Muscle of leg (tissue), 3 donors: ENCODE measurements at regions not wholly inside any gene's neighbourhood (a gene's known extent, or its start where the extent isn't known, plus 50 kb on each side); places are given as distances from the start of the nearest gene placed in this dataset.
"Not testable (repeated sequence)": the region's sequence is repeated elsewhere in the genome, so short reads cannot be mapped to it uniquely, and the experiment has no call there.

Source experiments
- DNase-seq: peaks from one replicate; pipeline ENCODE4 v3.0.0; 2013
- H3K27ac ChIP-seq: one replicate; pipeline ENCODE4 v1.5.1; 2013; ENCODE audit warnings: mild to moderate bottlenecking, low read length, control low read depth
- H3K27me3 ChIP-seq: one replicate; pipeline ENCODE4 v1.6.1; 2013; ENCODE audit warnings: low read length; ENCODE audit not compliant: control insufficient read depth, insufficient read depth
- H3K36me3 ChIP-seq: one replicate; pipeline ENCODE4 v1.6.1; 2013; ENCODE audit warnings: low read length; ENCODE audit not compliant: control insufficient read depth, insufficient read depth
- H3K4me1 ChIP-seq: one replicate; pipeline ENCODE4 v1.6.1; 2013; ENCODE audit warnings: low read length; ENCODE audit not compliant: control insufficient read depth, insufficient read depth
- H3K4me3 ChIP-seq: one replicate; pipeline ENCODE4 v1.5.1; 2013; ENCODE audit warnings: low read length, control low read depth
- H3K9me3 ChIP-seq: replicated peaks from 2 replicates; pipeline ENCODE4 v1.6.1; 2013; ENCODE audit warnings: low read depth, low read length; ENCODE audit not compliant: control insufficient read depth
- WGBS: methylation state at CpG from one replicate; pipeline ENCODE4 v1.1.5; 2013; ENCODE audit warnings: missing lambda C conversion rate; ENCODE audit not compliant: insufficient coverage; 5-methylcytosine and 5-hydroxymethylcytosine counted together

DNA sequence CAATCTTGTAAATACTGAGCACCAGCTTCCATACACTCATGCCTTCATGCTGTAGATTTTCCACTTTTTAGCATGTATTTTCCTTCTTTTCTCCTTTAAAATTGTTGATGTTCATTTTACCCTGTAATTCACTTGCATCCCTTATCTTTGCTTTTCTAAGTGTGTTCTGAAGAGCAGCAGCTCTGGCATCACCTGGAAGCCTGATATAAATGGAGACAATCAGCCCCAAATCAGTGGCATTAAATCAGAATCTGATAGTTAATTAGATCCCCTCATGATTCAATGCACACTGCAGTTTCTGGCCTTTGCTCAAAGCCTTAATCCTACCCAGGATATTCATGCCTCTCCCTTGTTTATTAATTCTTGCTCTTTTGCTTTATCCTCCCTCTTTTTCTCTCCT lies 942.4 kb downstream of the XPNPEP1 start:
- Histone ChIP-seq H3K27me3 (no peaks in the 10 kb centered on the region), H3K4me3 (no peak overlapping the region), H3K4me1 (no peaks in the 10 kb centered on the region), H3K27ac (no peak overlapping the region), H3K36me3 (no peaks in the 10 kb centered on the region), H3K9me3 (no peaks in the 10 kb centered on the region)
- DNase-seq = no peak

DNA sequence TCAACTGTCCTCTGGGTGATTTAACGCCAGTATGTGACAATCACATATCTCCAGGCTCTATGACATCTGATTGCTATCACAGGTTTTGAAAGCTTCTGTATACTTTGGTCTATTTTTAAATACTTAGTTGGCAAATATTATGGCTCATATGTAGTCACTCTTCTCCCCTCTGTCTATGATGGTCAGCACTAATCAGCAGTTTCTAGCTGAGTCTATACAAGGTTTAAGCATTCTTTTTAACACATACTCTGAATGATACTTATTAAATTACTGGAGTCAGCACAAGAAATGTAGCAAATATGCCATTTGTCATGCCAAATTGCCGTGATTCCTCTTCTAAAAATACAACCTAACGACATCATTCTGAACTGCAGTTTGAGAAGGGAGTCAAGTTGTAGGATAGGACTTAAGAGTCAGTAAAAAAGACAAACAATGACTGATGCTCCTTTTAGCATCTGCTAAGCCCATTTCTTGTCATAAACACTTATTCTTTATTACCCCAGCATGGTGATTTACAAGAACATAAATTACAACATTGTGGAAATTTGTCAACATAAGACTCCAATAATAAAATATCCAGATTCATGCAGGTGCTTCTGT lies 947.8 kb downstream of the XPNPEP1 start:
- Histone ChIP-seq H3K36me3 (no peaks in the 10 kb centered on the region), H3K4me1 (no peaks in the 10 kb centered on the region), H3K27ac (no peak overlapping the region), H3K9me3 (no peaks in the 10 kb centered on the region), H3K27me3 (no peaks in the 10 kb centered on the region), H3K4me3 (no peak overlapping the region)
- WGBS = no CpG with 5 or more reads among the region's 3 CpGs
- no peak for DNase-seq

DNA sequence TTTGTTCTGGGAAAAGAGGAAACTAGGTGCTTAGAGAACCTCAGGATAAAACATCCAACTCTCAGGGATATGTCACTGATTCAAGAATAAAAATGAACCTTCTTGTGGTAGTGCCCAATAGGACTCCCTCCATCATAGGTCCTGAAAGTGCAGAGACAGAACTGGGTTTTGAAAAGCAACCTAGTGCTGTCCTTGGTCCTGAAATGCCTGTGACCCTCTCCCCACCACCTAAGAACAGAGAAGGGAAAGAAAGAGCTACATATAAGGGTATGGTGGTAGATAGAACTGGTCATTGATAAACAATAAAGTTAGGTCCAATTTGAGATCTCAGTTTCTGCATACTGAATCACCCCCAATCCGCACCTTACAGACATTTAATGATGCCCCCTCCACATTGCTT lies 953.3 kb downstream of the XPNPEP1 start:
- H3K9me3 ChIP-seq = no peaks in the 10 kb centered on the region
- H3K4me3 ChIP-seq = no peak overlapping the region
- no peaks in the 10 kb centered on the region for H3K36me3 ChIP-seq
- WGBS = no CpG with 5 or more reads among the region's 1 CpG
- H3K4me1 ChIP-seq = no peaks in the 10 kb centered on the region
- H3K27me3 ChIP-seq = no peaks in the 10 kb centered on the region
- H3K27ac ChIP-seq = no peak overlapping the region
- peak; percentile 36 for DNase-seq

DNA sequence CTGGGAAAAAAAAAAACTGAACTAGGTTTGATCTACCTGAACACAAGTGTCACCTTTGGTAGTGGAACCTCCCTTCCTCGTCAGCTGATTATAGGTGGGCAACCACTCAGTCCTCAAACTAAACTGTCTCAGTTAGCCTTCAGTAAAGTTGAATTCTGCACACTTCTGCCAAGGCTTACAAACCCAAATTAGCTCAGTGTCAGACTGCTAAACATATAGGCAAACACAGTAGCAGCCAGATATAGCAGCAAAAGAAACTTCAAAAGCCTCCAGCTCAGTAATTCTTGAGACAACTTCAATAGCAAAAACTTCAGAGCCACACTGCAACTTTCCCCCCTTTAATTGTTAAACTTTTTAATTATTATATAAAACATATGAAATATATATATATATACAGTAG lies 956.9 kb downstream of the XPNPEP1 start:
- Histone ChIP-seq H3K27me3 (no peaks in the 10 kb centered on the region), H3K36me3 (no peaks in the 10 kb centered on the region), H3K4me3 (no peak overlapping the region), H3K27ac (no peak overlapping the region), H3K4me1 (no peaks in the 10 kb centered on the region), H3K9me3 (no peaks in the 10 kb centered on the region)
- 100% methylated on average over 1 of the region's 1 CpG for WGBS
- DNase-seq = no peak

DNA sequence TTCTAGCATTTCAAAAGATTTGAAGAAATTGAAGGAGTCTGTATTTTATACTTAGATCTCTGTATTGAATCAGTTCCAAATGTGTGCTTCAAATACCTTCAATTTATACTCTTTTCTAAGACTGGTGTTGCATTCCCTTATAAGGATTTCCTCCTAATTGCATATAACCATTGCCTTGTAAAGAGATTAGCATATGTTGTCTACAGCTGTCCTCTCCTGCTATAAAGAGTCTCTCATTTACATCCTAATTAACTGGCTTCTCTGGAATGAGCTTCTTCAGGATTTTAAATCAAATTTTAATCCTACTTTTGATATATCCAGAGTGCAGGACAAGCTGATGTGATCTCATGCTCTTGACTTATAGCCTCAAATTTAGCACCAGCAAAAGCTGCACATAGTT lies 957.3 kb downstream of the XPNPEP1 start:
- no peak overlapping the region for H3K27ac ChIP-seq
- no peaks in the 10 kb centered on the region for H3K4me1 ChIP-seq
- H3K4me3 ChIP-seq = no peak overlapping the region
- H3K36me3 ChIP-seq = no peaks in the 10 kb centered on the region
- no peaks in the 10 kb centered on the region for H3K9me3 ChIP-seq
- no peak for DNase-seq
- H3K27me3 ChIP-seq = no peaks in the 10 kb centered on the region

DNA sequence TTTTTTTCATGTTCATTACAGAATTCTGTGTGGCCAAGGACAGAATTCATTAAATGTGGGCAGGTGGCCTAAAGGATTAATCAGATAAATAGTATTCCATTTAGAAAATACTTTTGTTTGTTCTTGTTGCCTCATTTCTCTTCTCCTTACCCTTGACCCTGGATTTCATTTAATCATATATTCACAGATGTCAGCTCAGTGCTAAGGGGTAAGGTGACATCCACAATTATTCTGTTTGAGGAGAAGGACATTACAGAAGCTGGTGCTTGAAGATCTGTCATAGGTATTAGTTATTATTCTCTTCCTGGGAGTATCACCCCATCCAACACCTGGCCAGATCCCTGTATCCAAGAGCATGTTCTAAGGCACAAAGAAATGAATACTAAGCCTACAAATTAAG lies 961.1 kb downstream of the XPNPEP1 start:
- no peak overlapping the region for H3K27ac ChIP-seq
- no peak overlapping the region for H3K4me3 ChIP-seq
- DNase-seq = no peak
- H3K4me1 ChIP-seq = no peaks in the 10 kb centered on the region
- no peaks in the 10 kb centered on the region for H3K9me3 ChIP-seq
- H3K27me3 ChIP-seq = no peaks in the 10 kb centered on the region
- H3K36me3 ChIP-seq = no peaks in the 10 kb centered on the region

DNA sequence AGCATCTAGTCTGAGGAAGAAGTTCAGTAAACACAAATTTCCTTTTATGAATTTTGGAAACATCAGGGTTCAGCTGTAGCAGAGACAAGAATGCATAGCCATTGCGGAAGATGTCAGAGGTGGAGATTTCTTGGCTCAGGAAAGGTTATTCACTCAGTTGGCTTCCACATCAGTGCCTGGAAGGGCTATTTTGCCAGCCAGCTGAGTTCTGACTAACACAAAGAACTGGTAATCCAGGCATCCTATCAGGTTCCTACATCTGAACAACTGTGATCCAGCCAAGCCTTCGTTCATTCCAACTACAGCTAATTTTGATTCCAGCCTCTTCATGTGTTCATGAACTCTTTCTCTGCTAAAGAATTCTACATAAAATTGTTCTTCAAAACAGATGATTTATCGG lies 965.6 kb downstream of the XPNPEP1 start:
- Histone ChIP-seq H3K27me3 (no peaks in the 10 kb centered on the region), H3K36me3 (no peaks in the 10 kb centered on the region), H3K27ac (no peak overlapping the region), H3K9me3 (no peaks in the 10 kb centered on the region), H3K4me3 (no peak overlapping the region), H3K4me1 (no peaks in the 10 kb centered on the region)
- peak; percentile 26 for DNase-seq
- WGBS = 75% methylated on average over 1 of the region's 3 CpGs

DNA sequence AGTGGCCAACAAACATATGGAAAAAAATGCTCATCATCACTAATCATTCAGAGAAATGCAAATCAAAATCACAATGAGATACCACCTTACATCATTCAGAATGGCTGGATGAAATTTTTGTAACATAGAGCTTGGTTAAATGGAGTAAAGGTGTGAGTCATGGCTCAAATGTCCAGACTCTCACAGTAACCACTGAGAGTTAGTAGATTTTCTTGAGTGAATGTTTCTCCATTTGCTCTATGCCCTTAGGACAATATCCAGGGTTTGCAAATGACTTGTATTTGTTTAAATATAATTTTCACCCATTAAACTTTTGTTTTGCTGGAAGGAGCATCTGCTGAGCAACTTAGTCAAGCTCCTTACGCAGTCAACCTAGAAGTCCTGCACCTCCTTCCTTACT lies 967.2 kb downstream of the XPNPEP1 start:
- DNase-seq = no peak
- Histone ChIP-seq H3K9me3 (no peaks in the 10 kb centered on the region), H3K27ac (no peak overlapping the region), H3K4me1 (no peaks in the 10 kb centered on the region), H3K27me3 (no peaks in the 10 kb centered on the region), H3K36me3 (no peaks in the 10 kb centered on the region), H3K4me3 (no peak overlapping the region)
- WGBS = 77% methylated on average over 1 of the region's 1 CpG

DNA sequence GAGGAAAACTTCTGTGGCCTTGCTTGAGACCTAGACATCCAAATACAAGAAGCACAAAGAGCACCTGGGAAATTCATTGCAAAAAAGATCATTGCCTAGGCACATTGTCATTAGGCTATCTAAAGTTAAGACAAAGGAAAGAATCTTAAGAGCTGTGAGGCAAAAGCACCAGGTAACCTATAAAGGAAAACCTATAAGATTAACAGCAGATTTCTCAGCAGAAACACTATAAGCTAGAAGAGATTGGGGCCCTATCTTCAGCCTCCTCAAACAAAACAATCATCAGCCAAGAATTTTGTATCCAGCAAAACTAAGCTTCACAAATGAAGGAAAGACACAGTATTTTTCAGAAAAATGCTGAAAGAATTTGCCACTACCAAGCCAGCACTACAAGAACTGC lies 1003.3 kb downstream of the XPNPEP1 start:
- DNase-seq, H3K36me3 ChIP-seq, H3K27ac ChIP-seq, H3K4me3 ChIP-seq, H3K27me3 ChIP-seq, H3K4me1 ChIP-seq, H3K9me3 ChIP-seq: not testable (repeated sequence)

DNA sequence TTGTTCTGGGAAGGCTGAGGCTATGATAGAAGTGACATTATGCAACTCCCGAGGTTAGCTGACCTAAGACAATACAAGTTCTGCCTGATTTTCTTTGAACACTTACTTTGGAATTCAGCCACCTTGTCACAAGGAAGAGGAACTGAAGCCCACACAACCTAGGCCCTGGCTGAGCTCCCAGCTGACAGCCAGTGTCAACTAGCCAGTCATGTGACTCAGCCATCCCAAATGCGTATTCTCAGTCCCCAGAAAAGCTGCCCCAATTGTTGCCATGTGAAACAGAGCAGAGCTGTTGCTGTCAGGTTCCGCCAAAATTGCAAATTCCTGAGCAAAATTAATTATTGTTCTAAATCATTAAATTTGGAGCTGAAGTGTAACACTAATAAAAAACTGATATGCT lies 1010.0 kb downstream of the XPNPEP1 start:
- Histone ChIP-seq H3K9me3 (no peaks in the 10 kb centered on the region), H3K27me3 (peaks cover 12% of the 10 kb centered on the region), H3K4me1 (peaks cover 4% of the 10 kb centered on the region), H3K36me3 (no peaks in the 10 kb centered on the region), H3K27ac (no peak overlapping the region), H3K4me3 (no peak overlapping the region)
- DNase-seq = no peak
- WGBS = 40% methylated on average over 2 of the region's 3 CpGs

DNA sequence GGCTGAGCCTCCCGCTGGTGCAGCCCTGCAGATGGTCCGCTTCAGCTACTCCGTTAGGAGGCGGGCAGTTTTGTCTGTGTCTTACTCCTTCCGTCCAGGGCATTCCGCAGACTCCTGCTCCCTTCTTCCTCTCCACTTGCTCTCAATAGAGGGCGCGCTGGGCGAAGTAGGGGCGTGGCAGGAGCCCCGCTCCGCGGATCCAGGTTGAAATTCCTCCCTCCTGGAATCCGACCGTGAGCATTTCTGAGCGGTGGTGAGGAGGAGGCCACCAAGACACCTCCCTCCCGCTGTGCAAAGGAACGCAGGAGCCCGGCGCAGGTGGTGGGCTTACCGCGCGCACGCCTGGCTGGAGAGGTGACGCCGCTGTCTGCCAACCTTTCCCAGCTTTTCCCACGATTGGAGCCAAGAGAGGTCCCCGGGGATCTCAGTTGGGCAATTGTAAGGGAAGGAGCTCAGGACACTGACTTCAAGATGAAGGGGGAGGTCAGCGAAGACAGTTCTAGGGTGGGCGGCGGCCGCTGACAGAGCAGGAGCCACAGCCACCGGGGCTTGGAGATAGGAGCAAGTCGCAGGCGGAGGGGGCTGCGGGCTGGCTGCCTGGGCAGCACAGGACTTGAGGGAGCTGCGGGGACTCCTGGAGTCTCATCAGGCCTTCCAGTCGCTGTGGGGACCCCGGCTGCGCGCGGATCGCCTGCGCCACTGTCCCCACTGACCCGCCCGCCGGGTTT lies 1011.3 kb downstream of the XPNPEP1 start:
- WGBS = under 1% methylated on average over 35 of the region's 47 CpGs
- peak; percentile 58 for DNase-seq
- no peaks in the 10 kb centered on the region for H3K36me3 ChIP-seq
- H3K27ac ChIP-seq = no peak overlapping the region
- H3K4me1 ChIP-seq = peaks cover 4% of the 10 kb centered on the region
- H3K9me3 ChIP-seq = no peaks in the 10 kb centered on the region
- peaks cover 12% of the 10 kb centered on the region for H3K27me3 ChIP-seq
- H3K4me3 ChIP-seq = peak overlapping the region; percentile 41
